Kidney (tissue), 13 donors: ENCODE measurements at regions not wholly inside any gene's neighbourhood (a gene's known extent, or its start where the extent isn't known, plus 50 kb on each side); places are given as distances from the start of the nearest gene placed in this dataset.

Source experiments
- DNase-seq, 5 donors: peaks; one replicate each; pipeline ENCODE4 v3.0.0-alpha.2; 2013 to 2020
- FAIRE-seq: peaks from 2 replicates; lab custom pipeline; 2012; peaks lifted over from hg19 to GRCh38; lab: Jason Lieb, UNC
- H3K27ac ChIP-seq, 2 donors: one replicate each; pipeline ENCODE4 v1.7.0; 2013; ENCODE audit warnings: low read depth in 2 of 2, low read length in 2 of 2, inconsistent platforms in 1 of 2
- H3K27me3 ChIP-seq: one replicate; pipeline ENCODE4 v1.7.1; 2013; ENCODE audit warnings: low read length, inconsistent platforms; ENCODE audit not compliant: control insufficient read depth, insufficient read depth
- H3K36me3 ChIP-seq, 3 donors: one replicate each; pipeline versions ENCODE4 v1.7.0 to v1.7.1; 2013; ENCODE audit warnings: low read length in 3 of 3, control low read depth in 1 of 3, inconsistent platforms in 1 of 3; ENCODE audit not compliant: insufficient read depth in 3 of 3, control insufficient read depth in 2 of 3
- H3K4me1 ChIP-seq, 3 donors: one replicate each; pipeline versions ENCODE4 v1.7.0 to v1.7.1; 2013; ENCODE audit warnings: low read length in 3 of 3, inconsistent platforms in 1 of 3, low read depth in 1 of 3; ENCODE audit not compliant: control insufficient read depth in 2 of 3, insufficient read depth in 2 of 3
- H3K4me3 ChIP-seq, 3 donors: one replicate each; pipeline versions ENCODE4 v1.7.0 to v1.8.1; 2013; ENCODE audit warnings: low read length in 3 of 3, control low read depth in 1 of 3, inconsistent platforms in 1 of 3
- H3K9ac ChIP-seq, 3 donors: one replicate each; pipeline versions ENCODE4 v1.7.0 to v1.7.1; 2013; ENCODE audit warnings: low read length in 3 of 3, control low read depth in 1 of 3, inconsistent platforms in 1 of 3
- H3K9me3 ChIP-seq, 3 donors: one replicate each; pipeline versions ENCODE4 v1.7.0 to v1.7.1; 2013; ENCODE audit warnings: low read length in 3 of 3, control low read depth in 1 of 3, inconsistent platforms in 1 of 3; ENCODE audit not compliant: control insufficient read depth in 2 of 3, insufficient read depth in 1 of 3
- CTCF ChIP-seq: IDR thresholded peaks from 3 replicates; pipeline ENCODE4 v1.5.1; 2012; ENCODE audit warnings: mild to moderate bottlenecking, moderate library complexity, borderline replicate concordance; ENCODE audit not compliant: insufficient read depth; ENCODE audit errors: extremely low read depth
- intact Hi-C: fragments of 100-400 bp; cut with DNase I; formaldehyde crosslinking; loops from one replicate; pipeline ENCODE4 v1.11.1; 2022
- donor health status: control.
- donor health status: control.
- donor health status: control.
- donor health status: control.
- donor health status: control.
- donor health status: DM: yes; HTN: yes; CAD: no.
- donor health status: Normal renal cell carcinoma (clear cell type).

GRCh38 chr6:145489583-145489982 lies 245.7 kb downstream of the EPM2A start:
- no peak overlapping the region for H3K4me3 ChIP-seq
- H3K9ac ChIP-seq = no peak overlapping the region
- intact Hi-C loops = no loop called here
- no peak overlapping the region for H3K27ac ChIP-seq
- H3K27me3 ChIP-seq = no peaks in the 10 kb centered on the region
- H3K36me3 ChIP-seq = no peaks in the 10 kb centered on the region
- no peaks in the 10 kb centered on the region for H3K4me1 ChIP-seq
- TF ChIP-seq CTCF = no peak
- DNase-seq (no peak), FAIRE-seq (no peak)
- H3K9me3 ChIP-seq = no peaks in the 10 kb centered on the region

- H3K27ac ChIP-seq = no peak overlapping the region
- no peaks in the 10 kb centered on the region for H3K27me3 ChIP-seq
- no peak overlapping the region for H3K4me3 ChIP-seq
- H3K9ac ChIP-seq = no peak overlapping the region
- DNase-seq = no peak
- H3K4me1 ChIP-seq = no peaks in the 10 kb centered on the region
- H3K9me3 ChIP-seq = no peaks in the 10 kb centered on the region
- intact Hi-C loops = no loop called here
- no peaks in the 10 kb centered on the region for H3K36me3 ChIP-seq
- no peak for TF ChIP-seq CTCF
- no peak for FAIRE-seq
Observed at GRCh38 chr6:145490068-145490467, 245.3 kb downstream of the EPM2A start.

GRCh38 chr6:145491126-145491525 lies 244.2 kb downstream of the EPM2A start:
- FAIRE-seq (no peak), DNase-seq (peak in 1 of 5 donors; percentile 39)
- Histone ChIP-seq H3K27me3 (no peaks in the 10 kb centered on the region), H3K36me3 (no peaks in the 10 kb centered on the region), H3K9ac (no peak overlapping the region), H3K4me3 (no peak overlapping the region), H3K4me1 (no peaks in the 10 kb centered on the region), H3K27ac (no peak overlapping the region), H3K9me3 (peaks cover 0 to 1% (median 0%) of the 10 kb centered on the region in 3 donors)
- no peak for TF ChIP-seq CTCF
- intact Hi-C loops = no loop called here

- DNase-seq (no peak), FAIRE-seq (no peak)
- no peak for TF ChIP-seq CTCF
- no peaks in the 10 kb centered on the region for H3K27me3 ChIP-seq
- intact Hi-C loops = no loop called here
- peaks cover 0 to 2% (median 0%) of the 10 kb centered on the region in 3 donors for H3K9me3 ChIP-seq
- H3K36me3 ChIP-seq = no peaks in the 10 kb centered on the region
- no peak overlapping the region for H3K4me3 ChIP-seq
- H3K4me1 ChIP-seq = no peaks in the 10 kb centered on the region
- no peak overlapping the region for H3K9ac ChIP-seq
- H3K27ac ChIP-seq = no peak overlapping the region
Observed at GRCh38 chr6:145497006-145497405, 238.3 kb downstream of the EPM2A start.
